ENCODE measurements at regions not wholly inside any gene's neighbourhood (a gene's known extent, or its start where the extent isn't known, plus 50 kb on each side); places are given as distances from the start of the nearest gene placed in this dataset.
"Not testable (repeated sequence)": the region's sequence is repeated elsewhere in the genome, so short reads cannot be mapped to it uniquely, and the experiment has no call there.

DNA sequence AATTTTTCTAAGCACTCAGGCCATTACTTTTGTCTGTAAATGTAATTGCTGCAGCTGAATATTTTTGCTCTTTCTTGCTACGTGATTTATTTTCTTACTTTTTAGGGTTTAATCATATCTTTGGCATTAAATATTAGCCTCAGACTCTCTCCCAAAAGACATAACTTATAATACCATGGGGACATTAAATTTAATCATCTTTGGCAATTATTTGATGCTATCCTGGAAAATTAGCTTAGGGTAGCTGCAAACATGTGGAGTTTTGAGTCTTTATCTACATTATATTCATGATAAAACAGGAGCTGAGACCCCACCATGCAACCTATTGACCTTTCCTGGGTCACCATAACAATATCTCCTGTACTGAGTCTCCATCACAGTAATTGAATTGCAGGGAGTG is 59.1 kb upstream of the EDAR start:
- no peak for FAIRE-seq
- H4K20me1 ChIP-seq (replicated peaks; ENCODE audit: control insufficient read depth, insufficient read depth, low read length), result no peaks in the 10 kb centered on the region
- no peaks in the 10 kb centered on the region for H3K36me3 ChIP-seq (ENCODE audit: control insufficient read depth, insufficient read depth, low read length)
- no peaks in the 10 kb centered on the region for H3K9me3 ChIP-seq (replicated peaks; ENCODE audit: control insufficient read depth, insufficient read depth, low read depth, low read length)
- H3K4me3 ChIP-seq, result no peak overlapping the region
- WGBS (ENCODE audit: insufficient coverage, low coverage, missing lambda C conversion rate), result 5% methylated on average over 1 of the region's 1 CpG
- H2AFZ ChIP-seq (ENCODE audit: low read depth, low read length), result no peak overlapping the region
- BruUV-seq (replicated peaks), result no TSS peak
- ATAC-seq, result no peak
- in situ Hi-C loops (cut with MboI) (no loop called here), intact Hi-C loops (cut with micrococcal nuclease) (no loop called here)
- ChIA-PET CTCF (ENCODE audit: low intra/inter-chr PET ratio) (no interaction called here), POLR2A (interaction anchor here (1.2 kb wide), 1 partner anchor 11 kb away, joined by 3 read pairs; no protein-coding TSS in a partner anchor)
- no peak for TF ChIP-seq SMARCA4 (IDR thresholded peaks at IDR 0.05)
- no peak for TF ChIP-seq FOS (IDR thresholded peaks at IDR 0.05; ENCODE audit: extremely low read depth, insufficient read length)
- no peak for TF ChIP-seq NR3C1 (CRISPR knock-in tag; IDR thresholded peaks at IDR 0.05)
- TF ChIP-seq, protein P1, sequence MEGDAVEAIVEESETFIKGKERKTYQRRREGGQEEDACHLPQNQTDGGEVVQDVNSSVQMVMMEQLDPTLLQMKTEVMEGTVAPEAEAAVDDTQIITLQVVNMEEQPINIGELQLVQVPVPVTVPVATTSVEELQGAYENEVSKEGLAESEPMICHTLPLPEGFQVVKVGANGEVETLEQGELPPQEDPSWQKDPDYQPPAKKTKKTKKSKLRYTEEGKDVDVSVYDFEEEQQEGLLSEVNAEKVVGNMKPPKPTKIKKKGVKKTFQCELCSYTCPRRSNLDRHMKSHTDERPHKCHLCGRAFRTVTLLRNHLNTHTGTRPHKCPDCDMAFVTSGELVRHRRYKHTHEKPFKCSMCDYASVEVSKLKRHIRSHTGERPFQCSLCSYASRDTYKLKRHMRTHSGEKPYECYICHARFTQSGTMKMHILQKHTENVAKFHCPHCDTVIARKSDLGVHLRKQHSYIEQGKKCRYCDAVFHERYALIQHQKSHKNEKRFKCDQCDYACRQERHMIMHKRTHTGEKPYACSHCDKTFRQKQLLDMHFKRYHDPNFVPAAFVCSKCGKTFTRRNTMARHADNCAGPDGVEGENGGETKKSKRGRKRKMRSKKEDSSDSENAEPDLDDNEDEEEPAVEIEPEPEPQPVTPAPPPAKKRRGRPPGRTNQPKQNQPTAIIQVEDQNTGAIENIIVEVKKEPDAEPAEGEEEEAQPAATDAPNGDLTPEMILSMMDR (IDR thresholded peaks at IDR 0.05 in 2 of 3, conservative IDR thresholded peaks at IDR 0.05 in 1 of 3; ENCODE audit: insufficient read depth in 2 of 3, low read depth in 1 of 3, low read length in 3 of 3), result no peak
- TF ChIP-seq, protein P2, sequence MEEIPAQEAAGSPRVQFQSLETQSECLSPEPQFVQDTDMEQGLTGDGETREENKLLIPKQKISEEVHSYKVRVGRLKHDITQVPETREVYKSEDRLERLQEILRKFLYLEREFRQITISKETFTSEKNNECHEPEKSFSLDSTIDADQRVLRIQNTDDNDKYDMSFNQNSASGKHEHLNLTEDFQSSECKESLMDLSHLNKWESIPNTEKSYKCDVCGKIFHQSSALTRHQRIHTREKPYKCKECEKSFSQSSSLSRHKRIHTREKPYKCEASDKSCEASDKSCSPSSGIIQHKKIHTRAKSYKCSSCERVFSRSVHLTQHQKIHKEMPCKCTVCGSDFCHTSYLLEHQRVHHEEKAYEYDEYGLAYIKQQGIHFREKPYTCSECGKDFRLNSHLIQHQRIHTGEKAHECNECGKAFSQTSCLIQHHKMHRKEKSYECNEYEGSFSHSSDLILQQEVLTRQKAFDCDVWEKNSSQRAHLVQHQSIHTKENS (CRISPR knock-in tag; IDR thresholded peaks at IDR 0.05), result no peak
- TF ChIP-seq, protein P3, sequence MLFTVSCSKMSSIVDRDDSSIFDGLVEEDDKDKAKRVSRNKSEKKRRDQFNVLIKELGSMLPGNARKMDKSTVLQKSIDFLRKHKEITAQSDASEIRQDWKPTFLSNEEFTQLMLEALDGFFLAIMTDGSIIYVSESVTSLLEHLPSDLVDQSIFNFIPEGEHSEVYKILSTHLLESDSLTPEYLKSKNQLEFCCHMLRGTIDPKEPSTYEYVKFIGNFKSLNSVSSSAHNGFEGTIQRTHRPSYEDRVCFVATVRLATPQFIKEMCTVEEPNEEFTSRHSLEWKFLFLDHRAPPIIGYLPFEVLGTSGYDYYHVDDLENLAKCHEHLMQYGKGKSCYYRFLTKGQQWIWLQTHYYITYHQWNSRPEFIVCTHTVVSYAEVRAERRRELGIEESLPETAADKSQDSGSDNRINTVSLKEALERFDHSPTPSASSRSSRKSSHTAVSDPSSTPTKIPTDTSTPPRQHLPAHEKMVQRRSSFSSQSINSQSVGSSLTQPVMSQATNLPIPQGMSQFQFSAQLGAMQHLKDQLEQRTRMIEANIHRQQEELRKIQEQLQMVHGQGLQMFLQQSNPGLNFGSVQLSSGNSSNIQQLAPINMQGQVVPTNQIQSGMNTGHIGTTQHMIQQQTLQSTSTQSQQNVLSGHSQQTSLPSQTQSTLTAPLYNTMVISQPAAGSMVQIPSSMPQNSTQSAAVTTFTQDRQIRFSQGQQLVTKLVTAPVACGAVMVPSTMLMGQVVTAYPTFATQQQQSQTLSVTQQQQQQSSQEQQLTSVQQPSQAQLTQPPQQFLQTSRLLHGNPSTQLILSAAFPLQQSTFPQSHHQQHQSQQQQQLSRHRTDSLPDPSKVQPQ (CRISPR knock-in tag; IDR thresholded peaks at IDR 0.05; ENCODE audit: borderline replicate concordance), result no peak
- TF ChIP-seq ARID1B (IDR thresholded peaks at IDR 0.05), result no peak
- TF ChIP-seq ELF4 (CRISPR knock-in tag; IDR thresholded peaks at IDR 0.05), result no peak
- peaks cover 10 to 25% of the 10 kb centered on the region in 2 experiments; a peak in 4 of 5 replicates for H3K27me3 ChIP-seq (ENCODE audit: control insufficient read depth in 2 of 2, insufficient read depth in 2 of 2, low read length in 2 of 2)
- no peak overlapping the region for H3K27ac ChIP-seq (ENCODE audit: extremely low read depth, low read depth, low read length)
- H3K9me1 ChIP-seq (ENCODE audit: control insufficient read depth, insufficient read depth, low read length), result no peaks in the 10 kb centered on the region
- H3K79me2 ChIP-seq (ENCODE audit: control insufficient read depth, insufficient read depth, low read length), result no peaks in the 10 kb centered on the region
- H3K9ac ChIP-seq (ENCODE audit: insufficient read depth in 1 of 2, low read depth in 2 of 2, low read length in 2 of 2), result no peak overlapping the region
- no peak overlapping the region for H3K4me2 ChIP-seq (ENCODE audit: insufficient read depth, low read length)
- no peaks in the 10 kb centered on the region for H3K4me1 ChIP-seq (replicated peaks in 1 of 2; ENCODE audit: control insufficient read depth in 2 of 2, insufficient read depth in 2 of 2, low read length in 2 of 2)
- no peak for DNase-seq (ENCODE audit: extremely low read depth in 1 of 4, low spot score in 3 of 4)

DNA sequence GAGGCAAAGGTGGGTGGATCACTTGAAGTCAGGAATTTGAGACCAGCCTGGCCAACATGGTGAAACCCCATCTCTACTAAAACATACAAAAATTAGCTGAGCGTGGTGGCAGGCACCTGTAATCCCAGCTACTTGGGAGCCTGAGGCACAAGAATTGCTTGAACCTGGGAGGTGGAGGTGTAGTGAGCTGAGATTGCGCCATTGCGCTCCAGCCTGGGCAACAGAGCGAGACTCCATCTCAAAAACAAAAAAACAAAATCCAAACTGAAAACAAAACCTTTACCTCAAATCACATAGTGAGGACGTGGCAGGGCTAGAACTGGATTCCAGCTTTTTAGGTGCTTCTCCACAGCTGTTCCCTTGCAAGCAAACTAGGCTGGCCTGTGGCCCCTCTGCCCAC is 58.5 kb upstream of the EDAR start:
- in situ Hi-C loops (cut with MboI); CTCF ChIA-PET (ENCODE audit: low intra/inter-chr PET ratio); ATAC-seq; H3K4me2 ChIP-seq (ENCODE audit: insufficient read depth, low read length); H3K9ac ChIP-seq (ENCODE audit: insufficient read depth in 1 of 2, low read depth in 2 of 2, low read length in 2 of 2); DNase-seq (ENCODE audit: extremely low read depth in 1 of 4, low spot score in 3 of 4); H3K79me2 ChIP-seq (ENCODE audit: control insufficient read depth, insufficient read depth, low read length); H4K20me1 ChIP-seq (replicated peaks; ENCODE audit: control insufficient read depth, insufficient read depth, low read length); H3K36me3 ChIP-seq (ENCODE audit: control insufficient read depth, insufficient read depth, low read length); intact Hi-C loops (cut with micrococcal nuclease); BruUV-seq (replicated peaks); H3K27ac ChIP-seq (ENCODE audit: extremely low read depth, low read depth, low read length); H3K9me1 ChIP-seq (ENCODE audit: control insufficient read depth, insufficient read depth, low read length); H3K4me3 ChIP-seq; H3K4me1 ChIP-seq (replicated peaks in 1 of 2; ENCODE audit: control insufficient read depth in 2 of 2, insufficient read depth in 2 of 2, low read length in 2 of 2); H2AFZ ChIP-seq (ENCODE audit: low read depth, low read length); H3K9me3 ChIP-seq (replicated peaks; ENCODE audit: control insufficient read depth, insufficient read depth, low read depth, low read length); FAIRE-seq: not testable (repeated sequence)
- POLR2A ChIA-PET, result interaction anchor here (1.2 kb wide), 1 partner anchor 12 kb away, joined by 3 read pairs; no protein-coding TSS in a partner anchor
- WGBS (ENCODE audit: insufficient coverage, low coverage, missing lambda C conversion rate), result 1% methylated on average over 5 of the region's 5 CpGs
- peaks cover 9 to 20% of the 10 kb centered on the region in 2 experiments; a peak in 4 of 5 replicates for H3K27me3 ChIP-seq (ENCODE audit: control insufficient read depth in 2 of 2, insufficient read depth in 2 of 2, low read length in 2 of 2)
